OCI-LY7 (cell line): ENCODE measurements at regions not wholly inside any gene's neighbourhood (a gene's known extent, or its start where the extent isn't known, plus 50 kb on each side); places are given as distances from the start of the nearest gene placed in this dataset.
"Not testable (repeated sequence)": the region's sequence is repeated elsewhere in the genome, so short reads cannot be mapped to it uniquely, and the experiment has no call there.

Experiments
- BruUV-seq: library from RNA; stranded (reverse); fragments of 400-500 nt; replicated peaks from 2 replicates; lab custom pipeline; 2021; lab: Mats Ljungman, UMichigan
- CTCF ChIA-PET: fragments of 300-600 bp; sonication (Branson Sonifier 250); formaldehyde crosslinking; loops from one replicate; lab custom pipeline; 2022; ENCODE audit warnings: antibody characterized with exemption; ENCODE audit not compliant: unreplicated experiment; lab: Charles Lee
- POLR2A ChIA-PET: fragments of 300-600 bp; sonication (Branson Sonifier 250); formaldehyde crosslinking; loops from one replicate; lab custom pipeline; 2022; ENCODE audit warnings: antibody characterized with exemption; lab: Charles Lee
- DNase-seq: peaks from one replicate; pipeline ENCODE4 v3.0.0-alpha.2; 2015; ENCODE audit warnings: low spot score
- H2AFZ ChIP-seq: fragments of 200-600 bp; sonication (generic), shearing (Covaris generic); 2 replicates; pipeline ENCODE4 v1.6.1; 2014; ENCODE audit warnings: mild to moderate bottlenecking, antibody characterized with exemption, low read length, moderate library complexity
- H3K27ac ChIP-seq: fragments of 200-600 bp; sonication (generic); 2 replicates; pipeline ENCODE4 v1.5.1; 2014; ENCODE audit warnings: mixed run types, low read depth, mild to moderate bottlenecking, moderate library complexity, low read length, inconsistent platforms; ENCODE audit not compliant: poor library complexity, severe bottlenecking
- H3K36me3 ChIP-seq: fragments of 200-600 bp; sonication (generic); 2 replicates; pipeline ENCODE4 v1.6.1; 2014; ENCODE audit warnings: mild to moderate bottlenecking, antibody characterized with exemption, low read length, moderate library complexity, mixed read lengths; ENCODE audit not compliant: insufficient read depth
- H3K4me1 ChIP-seq: fragments of 200-600 bp; sonication (generic); 2 replicates; pipeline ENCODE4 v1.5.1; 2014; ENCODE audit warnings: mild to moderate bottlenecking, low read length; ENCODE audit not compliant: insufficient read depth, poor library complexity, severe bottlenecking
- H3K4me2 ChIP-seq: fragments of 200-600 bp; sonication (generic); 2 replicates; pipeline ENCODE4 v1.6.1; 2014; ENCODE audit warnings: mild to moderate bottlenecking, low read length
- H3K4me3 ChIP-seq: fragments of 200-600 bp; sonication (generic); 2 replicates; pipeline ENCODE4 v1.5.1; 2014; ENCODE audit warnings: mild to moderate bottlenecking, low read depth, low read length; ENCODE audit not compliant: poor library complexity, severe bottlenecking
- H3K79me2 ChIP-seq: fragments of 200-600 bp; sonication (generic); 2 replicates; pipeline ENCODE4 v1.6.1; 2016; ENCODE audit warnings: low read depth, mild to moderate bottlenecking, low read length, moderate library complexity, mixed read lengths; ENCODE audit not compliant: insufficient read depth
- H3K9me2 ChIP-seq: fragments of 200-600 bp; sonication (generic); 2 replicates; pipeline ENCODE4 v1.6.1; 2016; ENCODE audit warnings: mild to moderate bottlenecking, low read length, mixed read lengths; ENCODE audit not compliant: insufficient read depth
- H3K9me3 ChIP-seq: fragments of 200-600 bp; sonication (generic); 2 replicates; pipeline ENCODE4 v1.6.1; 2014; ENCODE audit warnings: mild to moderate bottlenecking, mixed run types, low read length, mixed read lengths
- H4K20me1 ChIP-seq: fragments of 200-600 bp; sonication (generic); 2 replicates; pipeline ENCODE4 v1.6.1; 2014; ENCODE audit warnings: mild to moderate bottlenecking, antibody characterized with exemption, low read length, moderate library complexity, mixed read lengths; ENCODE audit not compliant: insufficient read depth
- CTCF ChIP-seq: fragments of 200-600 bp; sonication (generic); conservative IDR thresholded peaks from 2 replicates; pipeline ENCODE4 v1.5.1; 2014; ENCODE audit warnings: mild to moderate bottlenecking, antibody characterized with exemption, low read length, moderate library complexity, mixed read lengths
- EZH2phosphoT487 ChIP-seq: fragments of 200-600 bp; sonication (generic); IDR thresholded peaks from 2 replicates; pipeline ENCODE4 v1.6.1; 2018; ENCODE audit warnings: low read depth, borderline replicate concordance, mild to moderate bottlenecking, mixed run types, antibody characterized with exemption, low read length, moderate library complexity, mixed read lengths
- intact Hi-C: fragments of 100-400 bp; cut with micrococcal nuclease; formaldehyde crosslinking; loops from one replicate; pipeline ENCODE4 v1.10.0; 2022; ENCODE audit not compliant: unreplicated experiment

- Histone ChIP-seq H3K9me2 (no peaks in the 10 kb centered on the region), H2AFZ (no peak overlapping the region), H3K4me1 (no peaks in the 10 kb centered on the region), H3K4me2 (no peak overlapping the region), H3K9me3 (no peaks in the 10 kb centered on the region), H3K27ac (no peak overlapping the region), H4K20me1 (no peaks in the 10 kb centered on the region), H3K79me2 (no peaks in the 10 kb centered on the region), H3K4me3 (no peak overlapping the region), H3K36me3 (no peaks in the 10 kb centered on the region)
- TF ChIP-seq CTCF (no peak), EZH2phosphoT487 (no peak)
- ChIA-PET POLR2A (interaction anchor here (0.8 kb wide), 1 partner anchor 1161 kb away, joined by 4 read pairs; no protein-coding TSS in a partner anchor), CTCF (no interaction called here)
- no TSS peak for BruUV-seq
- intact Hi-C loops, result no loop called here
- no peak for DNase-seq
Measured at GRCh38 chr11:97908354-97908753, 1112.4 kb upstream of the CNTN5 start.

- ChIA-PET CTCF (no interaction called here), POLR2A (no interaction called here)
- Histone ChIP-seq H3K79me2 (no peaks in the 10 kb centered on the region), H3K27ac (no peak overlapping the region), H3K4me3 (no peak overlapping the region), H3K4me2 (no peak overlapping the region), H4K20me1 (no peaks in the 10 kb centered on the region), H3K4me1 (no peaks in the 10 kb centered on the region), H3K9me3 (no peaks in the 10 kb centered on the region), H3K36me3 (no peaks in the 10 kb centered on the region), H2AFZ (no peak overlapping the region), H3K9me2 (no peaks in the 10 kb centered on the region)
- no peak for DNase-seq
- intact Hi-C loops, result no loop called here
- no TSS peak for BruUV-seq
- no peak for TF ChIP-seq CTCF
- no peak for TF ChIP-seq EZH2phosphoT487
Measured at GRCh38 chr11:97909614-97910399, 1110.9 kb upstream of the CNTN5 start.

- Histone ChIP-seq H3K4me1 (no peaks in the 10 kb centered on the region), H3K36me3 (no peaks in the 10 kb centered on the region), H4K20me1 (no peaks in the 10 kb centered on the region), H3K4me3 (no peak overlapping the region), H3K9me2 (no peaks in the 10 kb centered on the region), H3K79me2 (no peaks in the 10 kb centered on the region), H3K4me2 (no peak overlapping the region), H3K27ac (no peak overlapping the region), H2AFZ (no peak overlapping the region), H3K9me3 (no peaks in the 10 kb centered on the region)
- BruUV-seq, result no TSS peak
- intact Hi-C loops, result no loop called here
- no peak for DNase-seq
- TF ChIP-seq CTCF (no peak), EZH2phosphoT487 (no peak)
- CTCF ChIA-PET, result no interaction called here
- POLR2A ChIA-PET, result no interaction called here
Measured at GRCh38 chr11:97912629-97913028, 1108.1 kb upstream of the CNTN5 start.

GRCh38 chr11:97922933-97923332 is 1097.8 kb upstream of the CNTN5 start:
- CTCF ChIA-PET, DNase-seq, H3K79me2 ChIP-seq, BruUV-seq, H3K9me3 ChIP-seq, H4K20me1 ChIP-seq, H3K4me2 ChIP-seq, H3K36me3 ChIP-seq, H3K27ac ChIP-seq, H3K4me1 ChIP-seq, H2AFZ ChIP-seq, POLR2A ChIA-PET, H3K4me3 ChIP-seq, H3K9me2 ChIP-seq: not testable (repeated sequence)
- intact Hi-C loops, result loop anchor here (1.0 kb wide), 1 partner anchor 7 kb away; no protein-coding TSS in a partner anchor
